Thyroid gland (tissue), 4 donors: ENCODE measurements at regions not wholly inside any gene's neighbourhood (a gene's known extent, or its start where the extent isn't known, plus 50 kb on each side); places are given as distances from the start of the nearest gene placed in this dataset.

Source experiments
- DNase-seq, 2 donors: peaks; one replicate each; pipeline ENCODE4 v3.0.0-alpha.2; 2019
- H3K27ac ChIP-seq, 3 donors: fragments of 200-600 bp; sonication (generic); 1 replicate in 2 of 3; 2 replicates in 1 of 3; pipeline ENCODE4 v1.5.1; 2016 to 2019; ENCODE audit warnings: mild to moderate bottlenecking in 1 of 3, moderate library complexity in 1 of 3
- H3K27me3 ChIP-seq: fragments of 200-600 bp; sonication (generic); one replicate; pipeline ENCODE4 v1.5.1; 2019
- H3K36me3 ChIP-seq, 2 donors: fragments of 200-600 bp; sonication (generic); one replicate each; pipeline ENCODE4 v1.5.1; 2016 to 2019
- H3K4me1 ChIP-seq, 2 donors: fragments of 200-600 bp; sonication (generic); one replicate each; pipeline ENCODE4 v1.5.1; 2017 to 2019
- H3K4me3 ChIP-seq, 3 donors: fragments of 200-600 bp; sonication (generic); replicated peaks in 1 of 3; 1 replicate in 2 of 3; 2 replicates in 1 of 3; pipeline ENCODE4 v1.5.1; 2016; ENCODE audit warnings: mild to moderate bottlenecking in 1 of 3
- H3K9me3 ChIP-seq: fragments of 200-600 bp; sonication (generic); one replicate; pipeline ENCODE4 v1.5.1; 2017
- CTCF ChIP-seq, 6 experiments: fragments of 200-600 bp in 3 of 6; fragments of 450-650 bp in 3 of 6; sonication (generic) in 3 of 6; IDR thresholded peaks; one replicate each; pipeline ENCODE4 v1.5.1; 2016 to 2019; ENCODE audit warnings: antibody characterized with exemption in 6 of 6, mild to moderate bottlenecking in 2 of 6, inconsistent platforms in 1 of 6, moderate library complexity in 1 of 6
- POLR2A ChIP-seq, 2 donors: fragments of 450-650 bp; IDR thresholded peaks; one replicate each; pipeline ENCODE4 v1.6.1; 2017; ENCODE audit warnings: antibody characterized with exemption in 2 of 2, mild to moderate bottlenecking in 2 of 2, moderate library complexity in 1 of 2
- WGBS, 2 donors: methylation state at CpG; one replicate each; pipeline ENCODE4 v1.1.5; 2017; 5-methylcytosine and 5-hydroxymethylcytosine counted together
- intact Hi-C: fragments of 100-400 bp; cut with DNase I; formaldehyde crosslinking; loops from one replicate; pipeline ENCODE4 v1.15.1; 2023

- Histone ChIP-seq H3K4me3 (no peak overlapping the region), H3K27ac (no peak overlapping the region), H3K4me1 (no peaks in the 10 kb centered on the region), H3K27me3 (no peaks in the 10 kb centered on the region), H3K9me3 (no peaks in the 10 kb centered on the region), H3K36me3 (no peaks in the 10 kb centered on the region)
- no peak for DNase-seq
- TF ChIP-seq POLR2A (IDR thresholded peaks at IDR 0.05): no peak
- TF ChIP-seq CTCF (IDR thresholded peaks at IDR 0.05): no peak
- intact Hi-C loops: no loop called here
- WGBS, 2 donors: 42 to 56% methylated on average over 1 of the region's 1 CpG
Measured at GRCh38 chr12:60710246-60710645, 1114.4 kb downstream of the SLC16A7 start.

- Histone ChIP-seq H3K36me3 (no peaks in the 10 kb centered on the region), H3K9me3 (no peaks in the 10 kb centered on the region), H3K4me3 (no peak overlapping the region), H3K27me3 (no peaks in the 10 kb centered on the region), H3K4me1 (no peaks in the 10 kb centered on the region), H3K27ac (no peak overlapping the region)
- DNase-seq: no peak
- intact Hi-C loops: no loop called here
- TF ChIP-seq POLR2A (IDR thresholded peaks at IDR 0.05): no peak
- no peak for TF ChIP-seq CTCF (IDR thresholded peaks at IDR 0.05)
- WGBS, 2 donors: 84 to 88% methylated on average over 5 of the region's 5 CpGs
Measured at GRCh38 chr12:60714141-60714900, 1118.5 kb downstream of the SLC16A7 start.

- Histone ChIP-seq H3K4me3 (no peak overlapping the region), H3K27me3 (no peaks in the 10 kb centered on the region), H3K4me1 (no peaks in the 10 kb centered on the region), H3K36me3 (no peaks in the 10 kb centered on the region), H3K27ac (no peak overlapping the region), H3K9me3 (no peaks in the 10 kb centered on the region)
- intact Hi-C loops: no loop called here
- WGBS, 2 donors: 79 to 83% methylated on average over 1 of the region's 1 CpG
- no peak for DNase-seq
- TF ChIP-seq POLR2A (IDR thresholded peaks at IDR 0.05) (no peak), CTCF (IDR thresholded peaks at IDR 0.05) (no peak)
Measured at GRCh38 chr12:60724475-60724874, 1128.6 kb downstream of the SLC16A7 start.

GRCh38 chr12:60724984-60725383 is 1129.2 kb downstream of the SLC16A7 start:
- TF ChIP-seq POLR2A (IDR thresholded peaks at IDR 0.05): no peak
- TF ChIP-seq CTCF (IDR thresholded peaks at IDR 0.05): no peak
- no peak for DNase-seq
- Histone ChIP-seq H3K9me3 (no peaks in the 10 kb centered on the region), H3K27me3 (no peaks in the 10 kb centered on the region), H3K36me3 (no peaks in the 10 kb centered on the region), H3K4me3 (no peak overlapping the region), H3K27ac (no peak overlapping the region), H3K4me1 (no peaks in the 10 kb centered on the region)
- intact Hi-C loops: no loop called here

- Histone ChIP-seq H3K27me3 (no peaks in the 10 kb centered on the region), H3K36me3 (no peaks in the 10 kb centered on the region), H3K27ac (no peak overlapping the region), H3K9me3 (no peaks in the 10 kb centered on the region), H3K4me1 (no peaks in the 10 kb centered on the region), H3K4me3 (no peak overlapping the region)
- no peak for TF ChIP-seq POLR2A (IDR thresholded peaks at IDR 0.05)
- no peak for TF ChIP-seq CTCF (IDR thresholded peaks at IDR 0.05)
- intact Hi-C loops: no loop called here
- WGBS, 2 donors: 88 to 90% methylated on average over 1 of the region's 1 CpG
- DNase-seq: no peak
Measured at GRCh38 chr12:60752589-60752988, 1156.8 kb downstream of the SLC16A7 start.
